ENCODE measurements at regions not wholly inside any gene's neighbourhood (a gene's known extent, or its start where the extent isn't known, plus 50 kb on each side); places are given as distances from the start of the nearest gene placed in this dataset.

GRCh38 chr10:42986633-42987032 is 90.2 kb upstream of the RET start:
- CTCF ChIA-PET (ENCODE audit: unreplicated experiment), result no interaction called here
- DNase-seq (ENCODE audit: low spot score), result no peak
- TF ChIP-seq CTCF (conservative IDR thresholded peaks at IDR 0.05; ENCODE audit: low read length) (no peak), EZH2phosphoT487 (IDR thresholded peaks at IDR 0.05; ENCODE audit: borderline replicate concordance, low read depth, low read length) (no peak)
- Histone ChIP-seq H3K4me2 (ENCODE audit: low read length) (no peak overlapping the region), H2AFZ (ENCODE audit: low read length) (no peak overlapping the region), H3K36me3 (ENCODE audit: insufficient read depth, low read length) (no peaks in the 10 kb centered on the region), H3K79me2 (ENCODE audit: insufficient read depth, low read depth, low read length) (no peaks in the 10 kb centered on the region), H3K9me3 (ENCODE audit: low read length) (no peaks in the 10 kb centered on the region), H3K4me1 (ENCODE audit: insufficient read depth, low read length, poor library complexity, severe bottlenecking) (no peaks in the 10 kb centered on the region), H4K20me1 (ENCODE audit: insufficient read depth, low read length) (no peaks in the 10 kb centered on the region), H3K9me2 (ENCODE audit: insufficient read depth, low read length) (no peaks in the 10 kb centered on the region), H3K4me3 (ENCODE audit: low read depth, low read length, poor library complexity, severe bottlenecking) (no peak overlapping the region), H3K27ac (ENCODE audit: low read depth, low read length, poor library complexity, severe bottlenecking) (no peak overlapping the region)
- intact Hi-C loops (cut with micrococcal nuclease; ENCODE audit: unreplicated experiment), result no loop called here
- POLR2A ChIA-PET, result no interaction called here
- no TSS peak for BruUV-seq (replicated peaks)

- POLR2A ChIA-PET, result no interaction called here
- Histone ChIP-seq H3K36me3 (ENCODE audit: insufficient read depth, low read length) (no peaks in the 10 kb centered on the region), H3K27ac (ENCODE audit: low read depth, low read length, poor library complexity, severe bottlenecking) (no peak overlapping the region), H3K4me1 (ENCODE audit: insufficient read depth, low read length, poor library complexity, severe bottlenecking) (no peaks in the 10 kb centered on the region), H4K20me1 (ENCODE audit: insufficient read depth, low read length) (no peaks in the 10 kb centered on the region), H3K4me3 (ENCODE audit: low read depth, low read length, poor library complexity, severe bottlenecking) (no peak overlapping the region), H3K4me2 (ENCODE audit: low read length) (no peak overlapping the region), H3K9me3 (ENCODE audit: low read length) (no peaks in the 10 kb centered on the region), H3K79me2 (ENCODE audit: insufficient read depth, low read depth, low read length) (no peaks in the 10 kb centered on the region), H3K9me2 (ENCODE audit: insufficient read depth, low read length) (no peaks in the 10 kb centered on the region), H2AFZ (ENCODE audit: low read length) (no peak overlapping the region)
- no TSS peak for BruUV-seq (replicated peaks)
- intact Hi-C loops (cut with micrococcal nuclease; ENCODE audit: unreplicated experiment), result no loop called here
- no peak for DNase-seq (ENCODE audit: low spot score)
- CTCF ChIA-PET (ENCODE audit: unreplicated experiment), result no interaction called here
- no peak for TF ChIP-seq CTCF (conservative IDR thresholded peaks at IDR 0.05; ENCODE audit: low read length)
Observed at GRCh38 chr10:42987121-42987541, 89.7 kb upstream of the RET start.

GRCh38 chr10:42987575-42987974 is 89.3 kb upstream of the RET start:
- CTCF ChIA-PET (ENCODE audit: unreplicated experiment), result no interaction called here

More at GRCh38 chr10:42987575-42987974, 89.3 kb upstream of the RET start:
- POLR2A ChIA-PET, result no interaction called here
- intact Hi-C loops (cut with micrococcal nuclease; ENCODE audit: unreplicated experiment), result no loop called here
- no peaks in the 10 kb centered on the region for H3K4me1 ChIP-seq (ENCODE audit: insufficient read depth, low read length, poor library complexity, severe bottlenecking)
- no peaks in the 10 kb centered on the region for H3K9me3 ChIP-seq (ENCODE audit: low read length)
- no peaks in the 10 kb centered on the region for H3K9me2 ChIP-seq (ENCODE audit: insufficient read depth, low read length)
- H4K20me1 ChIP-seq (ENCODE audit: insufficient read depth, low read length), result no peaks in the 10 kb centered on the region
- H2AFZ ChIP-seq (ENCODE audit: low read length), result no peak overlapping the region
- TF ChIP-seq EZH2phosphoT487 (IDR thresholded peaks at IDR 0.05; ENCODE audit: borderline replicate concordance, low read depth, low read length) (no peak), CTCF (conservative IDR thresholded peaks at IDR 0.05; ENCODE audit: low read length) (no peak)
- H3K36me3 ChIP-seq (ENCODE audit: insufficient read depth, low read length), result no peaks in the 10 kb centered on the region
- no TSS peak for BruUV-seq (replicated peaks)
- no peak for DNase-seq (ENCODE audit: low spot score)
- H3K4me3 ChIP-seq (ENCODE audit: low read depth, low read length, poor library complexity, severe bottlenecking), result no peak overlapping the region
- H3K79me2 ChIP-seq (ENCODE audit: insufficient read depth, low read depth, low read length), result no peaks in the 10 kb centered on the region
- H3K4me2 ChIP-seq (ENCODE audit: low read length), result no peak overlapping the region
- no peak overlapping the region for H3K27ac ChIP-seq (ENCODE audit: low read depth, low read length, poor library complexity, severe bottlenecking)

Data from OCI-LY7 (cell line).